ENCODE measurements at regions not wholly inside any gene's neighbourhood (a gene's known extent, or its start where the extent isn't known, plus 50 kb on each side); places are given as distances from the start of the nearest gene placed in this dataset.

- 93 to 97% methylated on average over 1 of the region's 1 CpG for WGBS, 2 donors
- no peaks in the 10 kb centered on the region for H3K36me3 ChIP-seq
- H3K4me1 ChIP-seq = no peaks in the 10 kb centered on the region
- DNase-seq = no peak
- H3K27ac ChIP-seq = no peak overlapping the region
- no peak for ATAC-seq (ENCODE audit: low FRiP score in 2 of 2)
- no peak overlapping the region for H3K4me3 ChIP-seq
- no peaks in the 10 kb centered on the region for H3K27me3 ChIP-seq
- peaks cover 0 to 8% (median 4%) of the 10 kb centered on the region in 4 donors for H3K9me3 ChIP-seq
- no peak for TF ChIP-seq CTCF (IDR thresholded peaks at IDR 0.05)
- TF ChIP-seq POLR2AphosphoS5 (IDR thresholded peaks at IDR 0.05) = no peak
- no peak for TF ChIP-seq EP300 (IDR thresholded peaks at IDR 0.05)
- no peak for TF ChIP-seq POLR2A (IDR thresholded peaks at IDR 0.05)
These were observed 159.0 kb downstream of the MIS18A start for GRCh38 chr21:32119811-32120210.

DNA sequence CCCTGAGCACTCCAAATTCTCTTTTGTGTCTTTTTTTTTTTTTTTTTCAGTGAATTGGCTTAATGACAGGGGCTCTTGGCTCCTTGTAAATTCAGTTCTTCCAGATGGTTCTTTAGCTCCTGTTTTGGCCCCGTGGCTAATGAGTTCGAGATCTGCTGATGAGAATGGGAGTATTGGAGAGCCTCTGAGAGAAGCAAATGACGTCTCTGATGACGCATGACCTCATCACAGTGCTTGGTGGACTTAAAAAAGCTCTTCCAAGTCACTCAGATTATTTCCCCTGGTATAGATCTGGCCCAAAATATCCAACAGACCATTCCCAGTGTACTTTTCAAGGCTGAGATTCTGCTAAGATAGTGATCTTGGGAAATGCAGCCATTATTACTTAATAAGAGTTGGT is 159.5 kb downstream of the MIS18A start:
- WGBS, 2 donors = 81 to 88% methylated on average over 4 of the region's 4 CpGs
- TF ChIP-seq CTCF (IDR thresholded peaks at IDR 0.05) (no peak), EP300 (IDR thresholded peaks at IDR 0.05) (no peak), POLR2A (IDR thresholded peaks at IDR 0.05) (no peak), POLR2AphosphoS5 (IDR thresholded peaks at IDR 0.05) (no peak)
- Histone ChIP-seq H3K27ac (no peak overlapping the region), H3K4me3 (no peak overlapping the region), H3K27me3 (no peaks in the 10 kb centered on the region), H3K36me3 (no peaks in the 10 kb centered on the region), H3K9me3 (peaks cover 0 to 8% (median 4%) of the 10 kb centered on the region in 4 donors), H3K4me1 (no peaks in the 10 kb centered on the region)
- ATAC-seq (ENCODE audit: low FRiP score in 2 of 2) = no peak
- no peak for DNase-seq

DNA sequence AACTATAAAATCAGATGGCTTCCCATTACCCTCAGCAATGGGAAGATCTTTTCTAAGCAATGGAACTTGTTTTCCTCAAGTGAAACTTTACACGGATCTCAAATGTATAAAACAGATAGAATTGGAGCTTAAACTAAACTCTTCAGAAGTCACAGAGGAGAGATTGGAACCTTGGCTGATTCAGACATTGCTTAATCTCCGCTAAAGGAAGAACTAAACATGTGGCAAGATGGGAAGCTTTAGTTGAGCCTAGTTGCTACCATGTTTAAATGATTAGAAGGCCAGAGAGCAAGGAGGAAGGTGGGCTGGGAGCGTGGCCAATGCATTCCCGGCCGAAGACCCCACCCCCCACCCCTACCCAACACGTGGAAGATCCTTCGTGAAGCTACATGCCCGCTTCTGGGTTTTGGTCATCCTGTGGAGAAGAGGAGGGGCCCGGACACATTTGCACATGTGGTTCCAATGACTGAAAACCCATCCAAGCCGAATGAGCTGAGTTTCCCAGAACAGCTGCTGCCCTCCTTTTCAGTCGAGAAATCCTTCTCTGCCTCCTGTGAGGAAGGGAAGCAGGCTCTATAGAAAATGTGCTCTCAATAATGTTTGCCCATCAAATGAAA is 164.3 kb downstream of the MIS18A start:
- WGBS, 2 donors = 78 to 82% methylated on average over 11 of the region's 11 CpGs
- no peak for TF ChIP-seq EP300 (IDR thresholded peaks at IDR 0.05)
- no peak for TF ChIP-seq CTCF (IDR thresholded peaks at IDR 0.05)
- TF ChIP-seq POLR2AphosphoS5 (IDR thresholded peaks at IDR 0.05) = no peak
- TF ChIP-seq POLR2A (IDR thresholded peaks at IDR 0.05) = no peak
- no peak for ATAC-seq (ENCODE audit: low FRiP score in 2 of 2)
- Histone ChIP-seq H3K27me3 (no peaks in the 10 kb centered on the region), H3K27ac (no peak overlapping the region), H3K36me3 (no peaks in the 10 kb centered on the region), H3K4me3 (no peak overlapping the region), H3K4me1 (no peaks in the 10 kb centered on the region), H3K9me3 (no peaks in the 10 kb centered on the region)
- no peak for DNase-seq

DNA sequence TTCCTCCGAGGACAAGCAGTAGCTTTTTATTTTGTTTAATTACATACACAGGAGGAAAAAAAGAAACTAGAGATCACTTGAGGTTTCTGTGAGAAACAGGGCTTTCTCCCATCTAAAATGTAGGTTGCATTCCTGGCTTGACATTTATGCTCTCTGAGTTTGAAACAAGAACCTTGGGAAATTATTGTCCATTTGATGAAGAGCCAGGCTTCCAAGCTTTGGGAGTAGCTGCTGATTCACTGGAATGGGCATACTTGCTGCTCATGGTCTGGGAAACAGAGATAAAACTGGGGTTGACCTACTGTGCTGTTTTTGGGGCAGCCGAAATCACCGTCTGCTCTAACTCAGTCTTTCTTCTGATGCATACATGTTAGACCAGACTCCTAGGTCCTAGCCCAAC is 165.4 kb downstream of the MIS18A start:
- Histone ChIP-seq H3K9me3 (no peaks in the 10 kb centered on the region), H3K4me3 (no peak overlapping the region), H3K27me3 (no peaks in the 10 kb centered on the region), H3K4me1 (no peaks in the 10 kb centered on the region), H3K27ac (no peak overlapping the region), H3K36me3 (no peaks in the 10 kb centered on the region)
- TF ChIP-seq POLR2AphosphoS5 (IDR thresholded peaks at IDR 0.05) (no peak), POLR2A (IDR thresholded peaks at IDR 0.05) (no peak), EP300 (IDR thresholded peaks at IDR 0.05) (no peak), CTCF (IDR thresholded peaks at IDR 0.05) (no peak)
- WGBS, 2 donors = 86 to 87% methylated on average over 3 of the region's 3 CpGs
- DNase-seq = no peak
- no peak for ATAC-seq (ENCODE audit: low FRiP score in 2 of 2)

- Histone ChIP-seq H3K4me3 (no peak overlapping the region), H3K9me3 (no peaks in the 10 kb centered on the region), H3K4me1 (no peaks in the 10 kb centered on the region), H3K27me3 (no peaks in the 10 kb centered on the region), H3K36me3 (no peaks in the 10 kb centered on the region), H3K27ac (no peak overlapping the region)
- ATAC-seq (ENCODE audit: low FRiP score in 2 of 2) (no peak), DNase-seq (no peak)
- 75 to 77% methylated on average over 1 of the region's 1 CpG for WGBS, 2 donors
- TF ChIP-seq EP300 (IDR thresholded peaks at IDR 0.05) (no peak), POLR2AphosphoS5 (IDR thresholded peaks at IDR 0.05) (no peak), CTCF (IDR thresholded peaks at IDR 0.05) (no peak), POLR2A (IDR thresholded peaks at IDR 0.05) (no peak)
These were observed 166.7 kb downstream of the MIS18A start for GRCh38 chr21:32112195-32112594.

All from upper lobe of left lung (tissue), 6 donors.